ENCODE measurements at regions not wholly inside any gene's neighbourhood (a gene's known extent, or its start where the extent isn't known, plus 50 kb on each side); places are given as distances from the start of the nearest gene placed in this dataset.
"Not testable (repeated sequence)": the region's sequence is repeated elsewhere in the genome, so short reads cannot be mapped to it uniquely, and the experiment has no call there.

DNA sequence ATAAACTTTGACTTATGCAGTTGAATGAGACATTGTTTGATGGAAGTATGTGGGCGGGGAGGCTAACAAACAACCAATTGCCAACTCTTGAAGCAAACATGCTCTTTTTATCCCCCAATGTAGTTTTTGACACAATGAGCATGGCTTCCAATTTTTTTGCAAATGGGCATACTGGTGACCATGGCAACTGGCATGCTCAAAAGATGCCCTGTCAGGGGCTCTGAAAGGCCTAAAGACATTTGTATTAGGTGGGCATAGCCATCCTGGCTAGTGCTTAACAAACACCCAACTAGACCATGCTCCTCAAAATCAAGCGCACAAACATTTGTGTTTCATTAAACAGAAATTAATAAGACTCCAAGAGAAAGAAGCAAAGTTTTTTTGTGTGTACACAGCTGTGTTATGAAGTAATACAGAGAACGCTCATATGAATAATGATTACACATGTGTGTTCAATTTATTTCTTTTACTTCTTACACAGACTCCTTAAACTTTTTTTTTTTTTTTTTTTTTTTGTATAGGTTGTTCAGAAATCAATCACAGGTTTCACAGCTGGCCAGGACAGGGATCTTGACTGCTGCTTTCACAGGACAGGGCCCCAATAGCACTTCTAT lies 95.6 kb downstream of the DLEU7 start:
- no peak for DNase-seq (ENCODE audit: low spot score)

DNA sequence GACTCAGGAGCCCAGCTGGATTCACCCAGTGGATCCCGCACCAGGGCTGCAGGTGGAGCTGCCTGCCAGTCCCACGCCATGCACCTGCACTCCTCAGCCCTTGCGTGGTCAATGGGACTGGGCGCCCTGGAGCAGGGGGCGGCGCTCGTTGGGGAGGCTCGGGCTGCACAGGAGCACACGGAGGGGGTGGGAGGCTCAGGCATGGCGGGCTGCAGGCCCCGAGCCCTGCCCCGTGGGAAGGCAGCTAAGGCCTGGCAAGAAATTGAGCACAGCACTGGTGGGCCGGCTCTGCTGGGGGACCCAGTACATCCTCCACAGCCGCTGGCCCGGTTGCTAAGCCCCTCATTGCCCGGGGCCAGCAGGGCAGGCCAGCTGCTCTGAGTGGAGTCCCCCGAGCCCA lies 90.3 kb downstream of the DLEU7 start:
- DNase-seq (ENCODE audit: low spot score), result not testable (repeated sequence)

DNA sequence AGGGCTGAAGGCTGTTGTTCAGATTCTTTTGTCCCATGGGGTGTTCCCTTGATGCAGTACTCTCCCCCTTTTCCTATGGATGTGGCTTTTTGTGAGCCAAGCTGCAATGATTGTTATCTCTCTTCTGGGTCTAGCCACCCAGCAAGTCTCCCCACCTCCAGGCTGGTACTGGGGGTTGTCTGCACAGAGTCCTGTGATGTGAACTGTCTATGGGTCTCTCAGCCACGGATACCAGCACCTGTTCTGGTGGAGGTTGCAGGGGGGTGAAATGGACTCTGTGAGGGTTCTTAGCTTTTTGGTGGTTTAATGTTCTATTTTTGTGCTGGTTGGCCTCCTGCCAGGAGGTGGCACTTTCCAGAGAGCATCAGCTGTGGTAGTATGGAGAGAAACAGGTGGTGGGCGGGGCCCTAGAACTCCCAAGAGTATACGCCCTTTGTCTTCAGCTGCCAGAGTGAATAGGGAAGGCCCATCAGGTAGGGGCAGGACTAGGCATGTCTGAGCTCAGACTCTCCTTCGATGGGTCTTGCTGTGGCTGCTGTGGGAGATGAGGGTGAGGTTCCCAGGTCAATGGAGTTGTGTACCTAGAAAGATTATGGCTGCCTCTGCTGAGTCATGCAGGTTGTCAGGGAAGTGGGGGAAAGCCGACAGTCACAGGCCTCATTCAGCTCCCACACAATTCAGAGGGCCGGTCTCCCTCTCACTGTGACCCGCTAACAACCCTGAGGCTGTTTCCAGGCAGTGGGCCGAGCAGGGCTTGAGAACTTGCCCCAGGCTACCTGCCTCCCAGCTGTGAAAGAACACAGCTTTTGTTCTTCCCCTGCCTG lies 87.4 kb downstream of the DLEU7 start:
- not testable (repeated sequence) for DNase-seq (ENCODE audit: low spot score)

DNA sequence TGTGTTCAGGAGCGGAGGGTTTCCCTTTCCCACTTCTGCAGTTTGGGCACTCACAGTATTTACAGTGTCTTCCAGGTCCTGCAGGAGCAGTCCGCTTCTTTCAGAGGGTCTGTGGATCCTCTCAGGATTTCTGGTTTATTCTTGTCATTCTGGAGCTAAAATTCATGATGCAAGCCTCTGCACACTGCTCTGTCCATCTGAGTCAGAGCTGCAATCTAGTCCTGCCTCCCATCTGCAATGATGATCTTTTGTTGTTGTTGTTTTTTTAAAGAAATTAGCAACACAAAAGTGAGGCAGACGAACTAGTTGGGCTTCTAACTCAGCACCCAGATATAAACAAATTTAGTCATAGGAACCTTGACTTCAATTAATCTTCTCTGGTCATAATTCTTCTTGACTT lies 86.5 kb downstream of the DLEU7 start:
- DNase-seq (ENCODE audit: low spot score), result no peak

DNA sequence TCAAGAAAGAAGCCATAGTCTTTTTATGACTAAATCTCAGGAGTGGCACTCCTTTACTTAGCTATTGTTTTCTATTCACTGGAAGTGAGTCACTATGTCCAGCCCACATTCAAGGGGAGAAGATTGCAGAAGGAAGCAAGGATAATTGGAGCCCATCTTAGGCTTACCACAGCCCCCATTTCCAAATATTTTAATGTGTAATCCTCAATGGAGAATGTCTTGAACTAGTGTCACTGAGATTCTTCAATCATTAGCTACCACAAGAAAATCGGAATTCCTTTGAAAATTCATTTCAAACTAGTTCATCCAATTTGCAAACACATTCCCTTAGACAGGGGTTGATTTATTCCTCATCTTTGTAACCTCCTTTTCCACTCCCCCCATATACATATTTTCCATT lies 84.7 kb downstream of the DLEU7 start:
- no peak for DNase-seq (ENCODE audit: low spot score)

DNA sequence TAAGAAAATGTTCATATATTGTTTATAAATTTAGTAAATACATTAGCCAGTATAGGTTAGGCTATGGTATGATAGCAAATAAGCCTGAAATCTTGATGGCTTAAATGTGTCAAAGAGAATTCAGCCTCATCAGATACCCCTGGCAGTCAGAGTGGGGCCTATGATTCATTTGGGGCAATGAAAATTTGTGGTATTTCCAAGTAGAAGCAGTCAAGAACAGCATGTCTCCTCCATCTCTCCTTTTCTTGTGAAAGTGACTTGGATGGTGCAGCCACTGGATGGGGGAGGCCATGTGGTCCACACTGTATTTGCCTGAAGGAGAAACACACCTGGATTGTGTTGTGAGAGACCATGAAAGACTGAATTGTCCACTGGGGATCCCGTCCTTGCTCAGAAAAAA lies 82.7 kb downstream of the DLEU7 start:
- DNase-seq (ENCODE audit: low spot score), result no peak

DNA sequence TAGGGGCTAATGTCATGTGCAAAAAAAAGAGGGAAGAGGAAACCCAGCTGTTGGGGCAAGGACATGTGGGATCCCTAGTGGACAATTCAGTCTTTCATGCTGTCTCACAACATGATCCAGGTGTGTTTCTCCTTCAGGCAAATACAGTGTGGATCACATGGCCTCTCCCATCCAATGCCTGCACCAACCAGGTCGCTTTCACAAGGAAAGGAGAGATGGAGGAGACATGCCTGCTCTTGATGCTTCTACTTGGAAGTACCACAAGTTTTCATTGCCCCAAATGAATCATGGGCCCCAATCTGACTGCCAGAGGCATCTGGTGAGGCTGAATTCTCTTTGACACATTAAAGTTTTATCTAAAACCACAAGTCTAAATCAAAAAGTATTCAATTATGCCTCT lies 82.1 kb downstream of the DLEU7 start:
- no peak for DNase-seq (ENCODE audit: low spot score)

DNA sequence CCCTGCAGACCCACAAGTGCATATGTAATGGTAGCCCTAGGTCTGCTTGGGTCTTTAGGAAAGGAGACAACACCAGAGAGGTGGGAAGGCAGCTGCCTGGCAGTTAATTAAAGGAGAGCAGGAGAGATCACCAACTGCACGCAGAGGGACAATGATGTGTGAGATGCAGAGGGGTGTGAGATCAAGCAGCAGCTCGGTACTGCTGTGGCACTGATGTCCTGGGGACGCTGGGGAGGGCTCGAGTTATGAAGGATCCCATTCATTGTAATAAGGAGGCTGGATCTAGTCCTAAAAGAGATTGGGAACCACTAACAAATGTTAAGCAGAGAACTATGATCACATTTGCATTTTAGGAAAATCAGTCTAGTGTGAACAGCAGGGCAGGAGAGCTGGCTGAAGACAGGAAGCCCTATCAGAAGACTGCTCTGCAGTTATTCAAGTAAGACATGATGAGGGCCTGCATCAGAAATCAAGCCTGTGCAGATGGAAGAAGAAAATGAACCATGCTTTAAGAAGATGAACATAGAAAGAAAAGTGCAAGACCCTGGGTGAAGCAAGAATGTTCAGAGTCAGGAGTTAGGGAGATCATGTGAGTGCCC lies 80.4 kb downstream of the DLEU7 start:
- no peak for DNase-seq (ENCODE audit: low spot score)

DNA sequence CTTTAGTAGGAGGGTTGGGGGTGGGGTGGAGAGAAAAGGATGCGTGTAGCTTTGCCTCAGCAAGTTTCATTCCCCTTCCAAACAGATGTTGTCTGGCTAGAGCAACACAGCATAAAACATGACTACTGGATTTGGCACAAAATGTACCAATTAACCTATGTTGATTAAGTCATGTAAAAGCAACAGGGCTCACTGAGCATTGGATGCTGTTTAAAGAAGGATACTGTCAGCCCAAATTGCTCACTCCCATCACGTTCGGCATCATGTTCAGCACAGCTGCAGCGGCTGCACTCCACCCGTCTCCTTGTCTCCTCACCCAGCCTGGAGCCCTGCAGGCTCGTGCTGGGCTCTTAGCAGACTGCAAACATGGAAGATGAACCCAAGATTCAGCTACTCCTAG lies 77.5 kb downstream of the DLEU7 start:
- DNase-seq (ENCODE audit: low spot score), result no peak

DNA sequence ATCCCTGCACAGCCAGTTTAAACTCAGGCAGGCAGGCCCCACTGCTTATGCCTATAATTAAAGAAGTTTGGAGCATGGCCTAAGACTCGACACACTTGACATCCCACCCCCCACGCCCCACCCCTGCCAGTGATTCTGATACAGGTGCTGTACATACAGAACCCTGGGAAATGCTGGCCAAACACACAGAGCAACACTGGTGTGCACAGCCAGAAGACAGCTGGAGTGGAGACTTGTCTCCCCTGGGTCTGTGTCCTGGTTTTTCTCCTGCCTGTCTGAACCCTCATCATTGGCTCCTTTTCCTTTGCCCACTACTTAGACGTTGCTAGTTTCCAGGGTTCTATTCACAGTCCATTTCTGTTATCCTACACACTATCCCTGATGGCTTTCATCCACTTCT lies 76.8 kb downstream of the DLEU7 start:
- DNase-seq (ENCODE audit: low spot score), result no peak

DNA sequence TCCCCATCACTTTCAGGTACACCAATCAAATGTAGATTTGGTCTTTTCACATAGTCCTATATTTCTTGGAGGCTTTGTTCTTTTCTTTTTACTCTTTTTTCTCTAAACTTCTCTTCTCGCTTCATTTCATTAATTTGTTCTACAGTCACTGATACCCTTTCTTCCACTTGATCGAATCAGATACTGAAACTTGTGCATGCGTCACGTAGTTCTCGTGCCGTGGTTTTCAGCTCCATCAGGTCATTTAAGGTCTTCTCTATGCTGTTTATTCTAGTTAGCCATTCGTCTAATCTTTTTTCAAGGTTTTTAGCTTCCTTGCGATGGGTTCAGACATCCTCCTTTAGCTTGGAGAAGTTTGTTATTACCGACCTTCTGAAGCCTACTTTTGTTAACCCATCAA lies 70.6 kb downstream of the DLEU7 start:
- not testable (repeated sequence) for DNase-seq (ENCODE audit: low spot score)
